ENCODE measurements at regions not wholly inside any gene's neighbourhood (a gene's known extent, or its start where the extent isn't known, plus 50 kb on each side); places are given as distances from the start of the nearest gene placed in this dataset.

DNA sequence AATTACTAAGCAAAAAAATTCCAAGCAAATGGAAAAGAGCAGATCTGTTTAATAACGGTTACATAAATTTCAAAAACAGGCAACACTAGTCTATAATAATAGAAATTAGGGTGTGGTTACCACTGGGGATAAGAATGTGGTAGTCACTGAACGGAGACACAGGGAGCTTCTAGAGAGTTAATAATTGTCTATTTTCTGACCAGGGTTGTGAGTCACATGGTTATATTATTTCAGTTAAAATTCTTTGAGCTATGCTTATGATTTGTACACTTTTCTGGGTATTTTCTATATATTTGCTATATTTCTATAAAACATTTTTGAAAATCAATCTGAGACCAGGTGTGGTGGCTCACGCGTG, 433.9 kb upstream of the MAF start:
- ChIA-PET POLR2A (no interaction called here), CTCF (no interaction called here)
- intact Hi-C loops (cut with micrococcal nuclease; ENCODE audit: unreplicated experiment) = no loop called here
- Mint-ChIP-seq H3K9me3 (ENCODE audit: unreplicated experiment) (peaks cover 27% of the 10 kb centered on the region), H3K27ac (ENCODE audit: unreplicated experiment) (no peak overlapping the region), H3K4me1 (ENCODE audit: low read depth, unreplicated experiment) (no peaks in the 10 kb centered on the region), H3K4me3 (ENCODE audit: unreplicated experiment) (no peak overlapping the region), H3K36me3 (ENCODE audit: insufficient read depth, unreplicated experiment) (no peaks in the 10 kb centered on the region), H3K27me3 (ENCODE audit: insufficient read depth, unreplicated experiment) (no peaks in the 10 kb centered on the region)
- no peaks in the 10 kb centered on the region for H3K27me3 ChIP-seq (replicated peaks; ENCODE audit: control insufficient read depth, insufficient read depth, low read length)
- no peaks in the 10 kb centered on the region for H3K4me1 ChIP-seq
- BruUV-seq (replicated peaks) = no TSS peak
- no peak for DNase-seq
- 0 out of 2 replicates have a peak, but pooled peaks cover 3% of the 10 kb centered on the region for H3K9me3 ChIP-seq
- H3K4me3 ChIP-seq (ENCODE audit: low read depth, low read length) = no peak overlapping the region
- TF ChIP-seq, protein P1, sequence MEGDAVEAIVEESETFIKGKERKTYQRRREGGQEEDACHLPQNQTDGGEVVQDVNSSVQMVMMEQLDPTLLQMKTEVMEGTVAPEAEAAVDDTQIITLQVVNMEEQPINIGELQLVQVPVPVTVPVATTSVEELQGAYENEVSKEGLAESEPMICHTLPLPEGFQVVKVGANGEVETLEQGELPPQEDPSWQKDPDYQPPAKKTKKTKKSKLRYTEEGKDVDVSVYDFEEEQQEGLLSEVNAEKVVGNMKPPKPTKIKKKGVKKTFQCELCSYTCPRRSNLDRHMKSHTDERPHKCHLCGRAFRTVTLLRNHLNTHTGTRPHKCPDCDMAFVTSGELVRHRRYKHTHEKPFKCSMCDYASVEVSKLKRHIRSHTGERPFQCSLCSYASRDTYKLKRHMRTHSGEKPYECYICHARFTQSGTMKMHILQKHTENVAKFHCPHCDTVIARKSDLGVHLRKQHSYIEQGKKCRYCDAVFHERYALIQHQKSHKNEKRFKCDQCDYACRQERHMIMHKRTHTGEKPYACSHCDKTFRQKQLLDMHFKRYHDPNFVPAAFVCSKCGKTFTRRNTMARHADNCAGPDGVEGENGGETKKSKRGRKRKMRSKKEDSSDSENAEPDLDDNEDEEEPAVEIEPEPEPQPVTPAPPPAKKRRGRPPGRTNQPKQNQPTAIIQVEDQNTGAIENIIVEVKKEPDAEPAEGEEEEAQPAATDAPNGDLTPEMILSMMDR (IDR thresholded peaks at IDR 0.05; ENCODE audit: insufficient read depth in 1 of 2, low read depth in 1 of 2, low read length in 1 of 2, severe bottlenecking in 1 of 2, unreplicated experiment in 1 of 2) = no peak
- no peaks in the 10 kb centered on the region; the same call in 1 of the 2 replicates for H3K36me3 ChIP-seq (ENCODE audit: control insufficient read depth, insufficient read depth, low read length)

- no peak overlapping the region for H3K4me3 Mint-ChIP-seq (ENCODE audit: unreplicated experiment)
- H3K27ac Mint-ChIP-seq (ENCODE audit: unreplicated experiment) = no peak overlapping the region
- Histone ChIP-seq H3K27me3 (replicated peaks; ENCODE audit: control insufficient read depth, insufficient read depth, low read length) (no peaks in the 10 kb centered on the region), H3K36me3 (ENCODE audit: control insufficient read depth, insufficient read depth, low read length) (no peaks in the 10 kb centered on the region; the same call in 1 of the 2 replicates), H3K9me3 (0 out of 2 replicates have a peak, but pooled peaks cover 3% of the 10 kb centered on the region), H3K4me1 (no peaks in the 10 kb centered on the region), H3K4me3 (ENCODE audit: low read depth, low read length) (no peak overlapping the region)
- no peak for DNase-seq
- no peaks in the 10 kb centered on the region for H3K36me3 Mint-ChIP-seq (ENCODE audit: insufficient read depth, unreplicated experiment)
- TF ChIP-seq, protein P1 (IDR thresholded peaks at IDR 0.05; ENCODE audit: insufficient read depth in 1 of 2, low read depth in 1 of 2, low read length in 1 of 2, severe bottlenecking in 1 of 2, unreplicated experiment in 1 of 2) = no peak
- CTCF ChIA-PET = no interaction called here
- POLR2A ChIA-PET = no interaction called here
- H3K27me3 Mint-ChIP-seq (ENCODE audit: insufficient read depth, unreplicated experiment) = no peaks in the 10 kb centered on the region
- intact Hi-C loops (cut with micrococcal nuclease; ENCODE audit: unreplicated experiment) = no loop called here
- BruUV-seq (replicated peaks) = no TSS peak
- no peaks in the 10 kb centered on the region for H3K4me1 Mint-ChIP-seq (ENCODE audit: low read depth, unreplicated experiment)
- peaks cover 27% of the 10 kb centered on the region for H3K9me3 Mint-ChIP-seq (ENCODE audit: unreplicated experiment)
Observed at GRCh38 chr16:80033783-80034468, 433.4 kb upstream of the MAF start.

- Histone ChIP-seq H3K4me3 (ENCODE audit: low read depth, low read length) (no peak overlapping the region), H3K27me3 (replicated peaks; ENCODE audit: control insufficient read depth, insufficient read depth, low read length) (no peaks in the 10 kb centered on the region), H3K4me1 (peaks cover 14% of the 10 kb centered on the region), H3K36me3 (ENCODE audit: control insufficient read depth, insufficient read depth, low read length) (no peaks in the 10 kb centered on the region; the same call in none of the 2 replicates), H3K9me3 (0 out of 2 replicates have a peak, but pooled peaks cover 3% of the 10 kb centered on the region)
- TF ChIP-seq, protein P1 (IDR thresholded peaks at IDR 0.05; ENCODE audit: insufficient read depth in 1 of 2, low read depth in 1 of 2, low read length in 1 of 2, severe bottlenecking in 1 of 2, unreplicated experiment in 1 of 2) = no peak
- Mint-ChIP-seq H3K36me3 (ENCODE audit: insufficient read depth, unreplicated experiment) (no peaks in the 10 kb centered on the region), H3K4me3 (ENCODE audit: unreplicated experiment) (no peak overlapping the region), H3K27me3 (ENCODE audit: insufficient read depth, unreplicated experiment) (no peaks in the 10 kb centered on the region), H3K4me1 (ENCODE audit: low read depth, unreplicated experiment) (peaks cover 10% of the 10 kb centered on the region), H3K9me3 (ENCODE audit: unreplicated experiment) (peaks cover 21% of the 10 kb centered on the region), H3K27ac (ENCODE audit: unreplicated experiment) (no peak overlapping the region)
- CTCF ChIA-PET = no interaction called here
- intact Hi-C loops (cut with micrococcal nuclease; ENCODE audit: unreplicated experiment) = no loop called here
- POLR2A ChIA-PET = no interaction called here
- no TSS peak for BruUV-seq (replicated peaks)
- no peak for DNase-seq
Observed at GRCh38 chr16:80029761-80030481, 429.4 kb upstream of the MAF start.

Measured in Caco-2 (cell line).